TTC549 (cell line): ENCODE measurements at regions not wholly inside any gene's neighbourhood (a gene's known extent, or its start where the extent isn't known, plus 50 kb on each side); places are given as distances from the start of the nearest gene placed in this dataset.
"Not testable (repeated sequence)": the region's sequence is repeated elsewhere in the genome, so short reads cannot be mapped to it uniquely, and the experiment has no call there.

Experiments
- FAIRE-seq: peaks from 2 replicates; lab custom pipeline; 2012; peaks lifted over from hg19 to GRCh38; lab: Jason Lieb, UNC

- no peak for FAIRE-seq
Measured at GRCh38 chr3:107193116-107193515, 184.1 kb upstream of the CCDC54 start.

GRCh38 chr3:107198581-107199181 is 178.6 kb upstream of the CCDC54 start:
- no peak for FAIRE-seq

- no peak for FAIRE-seq
Measured at GRCh38 chr3:107201146-107201545, 176.1 kb upstream of the CCDC54 start.

- FAIRE-seq, result not testable (repeated sequence)
Measured at GRCh38 chr3:107202885-107203284, 174.4 kb upstream of the CCDC54 start.

- FAIRE-seq, result no peak
Measured at GRCh38 chr3:107204121-107204520, 173.1 kb upstream of the CCDC54 start.

DNA sequence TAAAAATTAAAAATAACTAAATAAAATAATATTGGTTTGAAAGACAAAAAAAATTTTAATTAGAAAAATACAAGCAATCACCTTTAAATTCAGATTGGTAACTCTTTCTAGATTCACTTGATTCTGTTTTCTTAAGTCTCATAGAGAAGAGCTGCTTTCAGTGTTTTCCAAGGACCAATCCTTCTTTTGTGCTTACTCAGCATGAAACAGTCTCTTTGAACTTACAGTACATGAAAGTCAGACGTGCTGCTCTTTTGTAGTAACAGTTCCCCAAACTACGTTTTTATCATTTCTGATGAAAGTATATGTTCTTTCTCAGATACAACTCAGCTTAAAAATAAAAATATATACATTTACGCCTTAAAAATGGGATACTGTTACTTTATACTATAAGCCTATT is 171.9 kb upstream of the CCDC54 start:
- no peak for FAIRE-seq

GRCh38 chr3:107206141-107206540 is 171.1 kb upstream of the CCDC54 start:
- no peak for FAIRE-seq

GRCh38 chr3:107206945-107207344 is 170.3 kb upstream of the CCDC54 start:
- no peak for FAIRE-seq

GRCh38 chr3:107208100-107208499 is 169.1 kb upstream of the CCDC54 start:
- FAIRE-seq, result no peak

DNA sequence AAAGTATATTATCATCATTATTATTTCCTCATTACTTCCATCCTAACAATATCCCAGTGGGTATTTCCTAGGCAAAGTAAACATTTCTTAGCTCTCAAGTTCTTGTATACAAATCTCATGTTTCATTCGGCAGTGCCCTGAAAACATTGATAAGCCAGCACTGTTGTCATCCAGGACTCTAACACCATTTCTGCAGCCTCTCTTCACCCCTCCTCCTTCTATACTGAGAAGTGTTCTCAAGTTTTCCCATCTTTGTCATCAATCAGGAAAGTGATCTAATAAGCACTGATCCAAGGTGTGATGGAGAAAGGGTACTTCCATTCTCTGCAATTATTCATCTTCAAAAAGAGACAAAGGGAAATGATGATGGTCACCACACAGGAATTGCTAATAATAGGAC is 168.4 kb upstream of the CCDC54 start:
- FAIRE-seq, result no peak

DNA sequence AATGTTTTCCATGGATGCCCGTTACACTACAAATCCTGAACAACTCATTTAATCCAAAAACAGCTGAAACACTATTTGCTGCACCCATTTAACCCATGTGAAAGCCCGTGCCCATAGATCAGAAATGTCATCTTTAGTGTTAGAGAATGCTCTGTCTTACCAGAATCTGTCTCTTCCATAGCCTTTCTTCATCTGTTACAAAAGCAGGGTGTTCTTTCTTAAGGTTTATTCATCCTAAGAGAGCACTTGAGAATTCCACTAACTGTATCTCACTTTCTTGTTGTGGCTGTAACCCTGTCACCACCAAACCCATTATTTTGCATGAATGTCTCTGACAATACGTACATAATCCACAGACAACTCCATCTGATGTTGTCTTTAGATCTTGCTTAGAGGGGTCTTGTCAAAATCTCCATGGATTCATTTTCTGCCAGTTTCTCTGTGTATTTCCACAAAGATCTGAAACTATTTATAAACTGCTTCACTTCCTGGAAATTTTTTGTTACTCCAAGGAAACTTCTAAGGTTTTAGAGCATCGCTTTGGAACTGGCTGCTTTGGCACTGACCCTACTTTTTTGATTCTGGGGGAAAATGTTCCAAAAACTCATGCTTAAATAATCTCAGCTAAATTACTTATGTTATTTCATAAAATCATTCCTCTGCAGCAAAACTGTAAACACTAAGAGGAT is 167.8 kb upstream of the CCDC54 start:
- no peak for FAIRE-seq

DNA sequence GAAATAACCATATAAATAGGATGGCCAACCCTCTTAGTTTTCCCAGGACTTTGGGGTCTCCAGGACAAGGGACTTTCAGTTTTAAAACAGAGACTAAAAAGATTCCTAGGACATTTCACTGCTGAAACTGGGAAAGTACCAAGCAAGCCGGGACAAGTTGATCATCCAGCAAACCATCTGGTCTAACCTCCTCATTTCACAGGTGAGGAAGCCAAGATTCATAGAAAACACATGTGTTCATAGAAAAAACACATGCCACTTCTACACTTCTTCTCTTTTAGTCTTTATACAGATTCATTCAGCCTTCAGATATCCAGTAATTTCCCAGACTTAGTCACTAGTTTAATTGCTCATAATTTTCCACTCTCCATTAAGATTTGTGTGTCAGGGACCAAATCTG is 165.6 kb upstream of the CCDC54 start:
- FAIRE-seq, result no peak

DNA sequence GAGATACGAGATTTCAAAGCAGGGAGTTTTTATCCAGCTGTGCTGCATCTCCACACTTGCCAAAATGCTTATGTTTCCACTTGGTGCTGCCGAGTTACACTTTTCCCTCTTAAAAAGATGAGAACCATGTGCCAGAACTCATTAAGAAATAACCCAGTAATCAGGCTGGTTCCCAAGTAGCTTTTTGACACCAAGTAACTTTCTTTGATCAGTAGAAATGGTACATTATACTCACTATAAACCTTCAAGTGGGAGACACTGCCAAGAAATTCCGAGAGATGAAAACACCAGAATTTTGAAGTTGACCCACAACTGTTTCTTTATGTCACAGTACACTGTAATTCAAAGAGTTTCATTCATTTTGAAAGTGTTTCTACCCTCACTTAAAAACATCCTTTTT is 164.6 kb upstream of the CCDC54 start:
- no peak for FAIRE-seq

DNA sequence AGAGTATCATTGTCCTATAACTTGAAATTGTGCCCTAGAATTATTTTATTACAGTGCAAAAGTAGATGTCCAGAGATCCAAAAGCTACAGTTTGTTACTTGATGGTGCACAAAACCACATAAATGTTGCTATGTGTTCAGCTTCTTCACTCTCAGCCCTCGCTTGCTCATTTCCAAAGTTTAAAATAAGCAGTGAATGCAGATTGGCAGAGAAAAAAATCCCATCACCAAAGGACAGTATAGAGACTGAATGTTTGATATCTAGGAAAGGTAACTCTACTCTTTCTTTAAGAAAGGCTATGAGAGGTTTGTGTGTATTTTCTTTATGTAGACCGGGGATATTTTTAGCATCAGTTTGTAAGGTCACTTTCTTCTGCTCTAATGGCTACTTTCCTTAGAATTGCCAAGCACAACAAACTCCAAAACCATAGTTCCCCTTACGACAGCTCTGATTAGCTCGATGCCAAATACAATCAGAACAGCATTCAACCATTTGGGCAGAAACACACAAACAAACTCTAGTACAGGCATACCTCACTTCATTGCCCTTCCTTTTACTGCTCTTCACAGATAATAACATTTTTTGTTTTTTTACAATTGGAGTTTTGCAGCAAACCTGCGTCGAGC is 164.1 kb upstream of the CCDC54 start:
- FAIRE-seq, result no peak

GRCh38 chr3:107216229-107216628 is 161.0 kb upstream of the CCDC54 start:
- no peak for FAIRE-seq

- FAIRE-seq, result no peak
Measured at GRCh38 chr3:107216711-107217110, 160.5 kb upstream of the CCDC54 start.

DNA sequence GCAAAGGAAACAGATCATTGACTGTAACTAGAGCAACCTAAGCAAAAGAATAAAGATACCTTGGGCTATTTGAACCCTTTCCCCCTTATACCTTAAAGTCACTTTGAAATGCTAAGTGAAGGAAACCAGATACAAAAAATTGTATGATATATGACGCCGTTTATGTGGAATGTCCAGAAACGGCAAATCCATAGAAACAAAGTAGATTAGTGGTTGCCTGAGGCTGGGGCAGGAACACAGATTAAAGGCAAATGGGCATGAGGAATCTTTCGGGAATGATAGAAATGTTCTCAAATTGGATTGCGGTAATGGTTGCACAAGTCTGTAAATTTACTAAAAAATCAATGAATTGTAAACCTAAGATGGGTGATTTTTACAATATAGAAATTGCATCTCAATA is 160.1 kb upstream of the CCDC54 start:
- no peak for FAIRE-seq

- FAIRE-seq, result no peak
Measured at GRCh38 chr3:107218864-107219269, 158.4 kb upstream of the CCDC54 start.

GRCh38 chr3:107220538-107220937 is 156.7 kb upstream of the CCDC54 start:
- FAIRE-seq, result no peak

DNA sequence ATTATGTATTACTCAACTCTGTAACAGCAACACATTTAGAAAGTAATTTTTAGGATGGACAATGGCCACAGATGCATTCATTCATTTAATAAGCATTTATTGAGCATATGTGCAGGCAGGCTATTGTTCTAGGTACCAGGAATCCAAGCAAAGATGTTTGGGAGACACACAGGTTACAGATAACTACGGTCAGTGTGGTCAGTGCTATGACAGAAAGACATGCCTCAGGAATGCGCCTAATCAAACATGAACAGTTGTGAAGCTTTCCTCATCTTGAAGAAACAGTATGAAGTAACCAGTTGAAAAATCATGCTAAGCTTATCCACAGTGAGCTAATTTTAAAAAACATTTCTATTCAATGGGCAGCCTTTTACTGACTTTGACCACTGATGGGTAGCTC is 155.4 kb upstream of the CCDC54 start:
- FAIRE-seq, result no peak

- no peak for FAIRE-seq
Measured at GRCh38 chr3:107222907-107223306, 154.3 kb upstream of the CCDC54 start.

DNA sequence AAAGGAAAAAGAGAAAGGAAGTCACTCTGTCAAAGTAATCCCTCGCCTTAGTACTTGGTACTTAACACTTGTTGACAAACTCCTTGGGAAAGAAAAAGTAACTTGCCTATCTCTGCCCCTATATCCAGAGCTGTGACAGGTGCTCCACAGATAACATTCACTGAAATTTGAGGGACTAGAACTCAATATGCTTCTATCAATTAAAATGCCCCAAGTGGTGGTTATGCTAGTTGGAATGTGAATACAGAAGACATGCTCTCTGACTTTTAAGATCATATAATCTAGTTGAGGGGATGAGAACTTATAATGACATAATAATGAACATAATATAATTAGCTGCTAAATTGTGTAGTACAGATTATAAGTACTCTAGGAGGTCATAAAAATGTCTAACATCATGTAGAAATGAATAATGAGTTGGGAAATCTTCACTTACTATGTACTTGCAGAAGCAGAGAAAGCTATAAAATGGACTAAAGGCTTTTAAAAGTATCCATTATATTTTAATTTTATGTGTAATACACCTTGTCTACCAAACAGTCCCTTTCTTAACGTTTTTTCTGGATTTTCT is 153.1 kb upstream of the CCDC54 start:
- no peak for FAIRE-seq

- no peak for FAIRE-seq
Measured at GRCh38 chr3:107227091-107227490, 150.1 kb upstream of the CCDC54 start.

- not testable (repeated sequence) for FAIRE-seq
Measured at GRCh38 chr3:107233877-107234276, 143.4 kb upstream of the CCDC54 start.
